ENCODE measurements at regions not wholly inside any gene's neighbourhood (a gene's known extent, or its start where the extent isn't known, plus 50 kb on each side); places are given as distances from the start of the nearest gene placed in this dataset.
"Not testable (repeated sequence)": the region's sequence is repeated elsewhere in the genome, so short reads cannot be mapped to it uniquely, and the experiment has no call there.

- no peak for DNase-seq (ENCODE audit: low spot score)
Measured at GRCh38 chr2:109690822-109691541, 76.8 kb downstream of the SOWAHC start.

- DNase-seq (ENCODE audit: low spot score): no peak
Measured at GRCh38 chr2:109692013-109692743, 78.0 kb downstream of the SOWAHC start.

- not testable (repeated sequence) for DNase-seq (ENCODE audit: low spot score)
Measured at GRCh38 chr2:109692831-109693230, 78.7 kb downstream of the SOWAHC start.

- DNase-seq (ENCODE audit: low spot score): not testable (repeated sequence)
Measured at GRCh38 chr2:109693292-109693691, 79.1 kb downstream of the SOWAHC start.

- no peak for DNase-seq (ENCODE audit: low spot score)
Measured at GRCh38 chr2:109694190-109694589, 80.0 kb downstream of the SOWAHC start.

GRCh38 chr2:109695290-109695689 is 81.1 kb downstream of the SOWAHC start:
- no peak for DNase-seq (ENCODE audit: low spot score)

GRCh38 chr2:109699646-109700045 is 85.5 kb downstream of the SOWAHC start:
- DNase-seq (ENCODE audit: low spot score): no peak

- no peak for DNase-seq (ENCODE audit: low spot score)
Measured at GRCh38 chr2:109700680-109701274, 86.6 kb downstream of the SOWAHC start.

GRCh38 chr2:109701362-109701761 is 87.2 kb downstream of the SOWAHC start:
- DNase-seq (ENCODE audit: low spot score): no peak

- DNase-seq (ENCODE audit: low spot score): no peak
Measured at GRCh38 chr2:109702250-109702985, 88.3 kb downstream of the SOWAHC start.

GRCh38 chr2:109703077-109703476 is 88.9 kb downstream of the SOWAHC start:
- no peak for DNase-seq (ENCODE audit: low spot score)

- DNase-seq (ENCODE audit: low spot score): no peak
Measured at GRCh38 chr2:109703798-109704197, 89.6 kb downstream of the SOWAHC start.

GRCh38 chr2:109707281-109708147 is 86.6 kb upstream of the RGPD5 start:
- DNase-seq (ENCODE audit: low spot score): no peak

GRCh38 chr2:109710505-109711229 is 83.4 kb upstream of the RGPD5 start:
- DNase-seq (ENCODE audit: low spot score): no peak

GRCh38 chr2:109711230-109712122 is 82.6 kb upstream of the RGPD5 start:
- DNase-seq (ENCODE audit: low spot score): no peak

- DNase-seq (ENCODE audit: low spot score): no peak
Measured at GRCh38 chr2:109712123-109712449, 82.0 kb upstream of the RGPD5 start.

GRCh38 chr2:109712746-109713145 is 81.4 kb upstream of the RGPD5 start:
- no peak for DNase-seq (ENCODE audit: low spot score)

GRCh38 chr2:109715313-109715805 is 78.7 kb upstream of the RGPD5 start:
- peak; percentile 7 for DNase-seq (ENCODE audit: low spot score)

- DNase-seq (ENCODE audit: low spot score): not testable (repeated sequence)
Measured at GRCh38 chr2:109716596-109716995, 77.5 kb upstream of the RGPD5 start.

- no peak for DNase-seq (ENCODE audit: low spot score)
Measured at GRCh38 chr2:109718139-109718538, 76.0 kb upstream of the RGPD5 start.
